GM03348 (cell line): ENCODE measurements at regions not wholly inside any gene's neighbourhood (a gene's known extent, or its start where the extent isn't known, plus 50 kb on each side); places are given as distances from the start of the nearest gene placed in this dataset.

Experiments
- DNase-seq: peaks from one replicate; pipeline ENCODE4 v3.0.0; 2012; ENCODE audit warnings: low spot score

DNA sequence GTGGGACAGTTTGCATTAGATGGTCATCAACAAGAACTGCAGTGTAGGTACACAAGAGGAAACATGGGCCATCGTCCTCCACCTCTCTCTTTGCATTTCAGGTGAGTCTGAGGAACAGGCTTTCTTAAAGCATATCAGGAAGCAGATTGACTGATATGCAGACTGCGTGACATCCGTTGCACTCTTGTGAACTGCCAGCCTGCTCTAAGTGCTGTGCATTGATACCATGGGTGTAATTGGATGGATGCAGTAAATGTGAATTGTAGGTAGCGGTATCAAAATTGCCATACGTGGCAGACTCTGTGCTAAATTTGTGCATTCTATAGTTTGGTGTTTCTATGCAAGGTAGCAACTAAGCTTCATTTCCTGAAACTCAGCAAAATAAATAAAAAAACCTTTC lies 1008.3 kb downstream of the EFNB2 start:
- DNase-seq: no peak

DNA sequence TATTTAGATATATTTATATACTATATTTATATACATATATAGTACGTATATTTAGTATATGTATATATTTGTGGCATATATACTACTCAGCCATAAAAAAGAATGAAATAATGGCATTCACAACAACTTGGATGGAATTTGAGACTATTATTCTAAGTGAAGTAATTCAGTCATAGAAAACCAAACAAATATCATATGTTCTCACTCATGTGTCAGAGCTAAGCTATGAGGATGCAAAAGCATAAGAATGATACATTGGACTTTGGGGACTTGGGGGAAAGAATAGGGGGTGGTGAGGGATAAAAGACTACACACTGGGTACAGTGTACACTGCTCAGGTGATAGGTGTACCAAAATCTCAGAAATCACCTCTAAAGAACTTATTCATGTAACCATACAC lies 1015.7 kb downstream of the EFNB2 start:
- DNase-seq: no peak

DNA sequence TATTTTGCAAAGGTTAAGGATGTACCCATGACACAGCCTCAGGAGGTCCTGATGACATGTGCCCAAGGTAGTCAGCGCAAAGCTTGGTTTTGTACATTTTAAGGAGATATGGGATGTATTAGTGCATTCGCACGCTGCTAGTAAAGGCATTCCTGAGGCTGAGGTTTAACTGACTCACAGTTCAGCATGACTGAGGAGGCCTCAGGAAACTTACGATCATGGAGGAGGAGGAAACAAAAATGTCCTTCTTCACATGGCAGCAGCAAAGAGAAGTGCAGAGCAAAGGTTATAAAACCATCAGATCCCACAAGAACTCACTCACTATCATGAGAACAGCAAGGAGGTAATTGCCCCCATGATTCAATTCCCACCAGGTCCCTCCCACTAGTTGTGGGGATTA lies 1017.4 kb downstream of the EFNB2 start:
- DNase-seq: no peak

DNA sequence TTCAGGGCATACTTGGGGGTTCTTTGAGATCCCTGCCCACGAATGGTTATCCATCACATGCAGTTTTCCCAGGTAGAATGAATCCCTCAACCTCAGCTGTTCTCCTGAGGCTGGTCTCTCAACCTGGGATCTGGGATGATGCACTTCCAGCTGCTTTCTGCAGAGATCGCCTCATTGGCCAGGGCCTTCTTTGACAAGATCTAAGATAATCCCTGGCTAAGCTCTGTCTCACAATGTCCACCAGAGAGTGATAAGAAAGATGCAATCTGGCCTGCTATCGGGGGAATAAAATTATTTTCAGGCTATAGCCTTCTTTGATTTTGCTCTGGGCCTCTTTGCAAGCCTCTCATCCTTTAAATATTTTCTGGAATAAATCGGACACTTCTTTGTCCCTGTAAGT lies 1021.1 kb downstream of the EFNB2 start:
- DNase-seq: no peak

DNA sequence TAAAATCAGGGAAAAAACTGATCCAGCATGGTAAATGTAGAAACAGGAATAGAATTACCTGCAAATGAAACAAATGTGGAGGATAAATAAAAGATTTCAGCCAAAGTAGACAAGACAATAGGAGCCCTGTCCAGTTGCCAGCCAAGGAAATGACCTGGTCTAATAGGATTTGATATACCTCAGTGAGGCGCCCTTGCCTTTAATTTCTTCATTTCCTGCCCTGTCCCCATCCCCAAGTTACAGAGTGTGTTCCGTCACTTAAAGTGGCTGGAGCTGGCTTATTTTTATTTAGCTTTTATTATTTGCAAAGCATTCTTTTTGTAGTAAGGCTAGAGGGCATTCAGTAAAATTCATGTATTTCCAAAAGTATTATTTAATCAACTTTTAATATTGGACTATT lies 1022.0 kb downstream of the EFNB2 start:
- DNase-seq: no peak

DNA sequence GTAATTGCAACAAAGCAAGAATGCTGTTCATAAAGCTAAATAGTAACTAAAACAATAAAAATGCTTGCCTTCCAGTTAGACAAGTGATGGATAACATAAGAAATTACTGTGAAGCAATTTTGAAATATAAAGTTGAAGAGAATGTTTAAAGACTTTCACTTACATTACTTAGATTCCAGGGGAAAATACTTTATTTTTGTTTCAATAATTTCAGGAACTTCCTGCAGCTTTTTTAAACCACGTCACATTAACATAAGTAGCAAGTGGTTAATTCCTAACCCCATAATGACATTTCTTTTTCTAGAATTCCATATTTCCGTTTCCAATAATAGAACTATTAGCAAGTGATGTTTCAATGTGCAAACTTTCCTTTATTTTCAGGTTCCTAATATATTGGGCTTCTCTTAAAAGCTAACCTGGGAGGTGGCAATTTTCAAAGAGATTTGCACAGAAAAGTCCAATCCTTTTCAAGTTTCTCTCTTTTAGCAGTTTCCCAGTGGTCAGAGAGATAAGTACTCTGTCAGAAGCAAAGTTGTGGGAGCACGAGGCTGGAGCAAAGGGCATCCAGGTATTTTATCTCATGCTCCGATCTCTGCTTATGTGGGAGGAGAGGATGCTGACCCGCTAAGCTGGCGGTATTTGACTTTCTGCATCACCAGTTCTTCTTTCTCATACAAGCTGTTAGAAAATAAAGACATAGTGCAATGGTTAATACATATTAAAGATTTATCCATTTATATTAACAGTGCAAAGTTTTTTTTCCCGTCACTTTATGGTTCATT lies 1025.3 kb downstream of the EFNB2 start:
- DNase-seq: no peak

DNA sequence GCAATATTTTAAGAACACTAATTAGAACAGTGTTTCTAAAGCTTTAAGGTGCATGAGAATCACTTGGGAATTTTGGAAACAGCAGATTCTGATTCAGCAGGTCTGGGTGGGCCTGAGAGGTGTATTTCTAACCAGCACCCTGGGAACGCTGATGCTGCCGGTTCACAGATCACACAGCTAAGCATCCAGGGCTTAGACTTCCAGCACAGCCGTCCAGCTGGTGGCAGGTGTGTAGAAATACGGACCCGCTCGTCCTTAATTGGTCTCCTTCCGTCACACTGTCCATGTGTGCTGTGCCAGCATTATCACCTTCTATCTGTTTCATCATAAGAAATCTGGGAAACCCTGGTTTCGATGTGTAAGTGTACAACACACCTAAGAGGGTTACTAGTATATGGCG lies 1029.0 kb downstream of the EFNB2 start:
- DNase-seq: no peak

DNA sequence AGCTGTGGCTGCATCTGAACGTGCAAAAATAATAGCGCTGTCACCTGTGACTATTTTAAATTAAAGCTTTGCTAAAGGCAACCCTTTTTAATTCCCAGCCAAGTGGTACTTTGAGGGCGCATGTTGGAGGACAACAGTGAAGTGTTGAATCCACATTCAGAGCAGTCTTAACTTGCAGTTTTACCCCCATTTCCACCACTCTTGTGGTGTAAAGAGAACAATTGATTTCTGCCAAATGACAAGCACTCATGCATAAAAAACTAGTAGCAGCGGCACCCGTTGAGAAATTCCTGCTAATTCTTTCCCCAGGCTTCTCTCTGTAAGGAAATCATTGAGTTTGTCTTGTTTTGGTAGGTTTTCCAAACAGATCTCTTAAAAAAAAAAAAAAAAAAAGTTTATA lies 1033.3 kb downstream of the EFNB2 start:
- DNase-seq: no peak

DNA sequence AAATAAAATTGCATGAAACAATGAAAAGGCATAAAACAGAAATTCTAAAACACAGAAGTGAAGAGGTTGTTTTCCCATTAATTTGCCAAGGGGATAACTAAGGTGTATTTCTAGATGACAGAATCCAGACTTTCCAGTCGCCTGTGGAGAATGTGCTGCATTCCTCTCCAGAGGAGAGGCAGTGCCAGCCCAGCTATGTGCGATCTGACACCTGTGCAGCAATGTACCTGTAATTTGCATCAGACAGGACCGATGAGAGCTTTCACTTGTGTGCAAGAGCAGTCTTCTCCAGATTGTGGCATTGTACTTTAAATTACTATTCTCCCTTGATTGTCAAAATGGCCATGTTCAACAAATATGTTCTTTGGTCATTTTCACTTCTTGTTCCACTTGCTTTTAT lies 1037.9 kb downstream of the EFNB2 start:
- DNase-seq: no peak

DNA sequence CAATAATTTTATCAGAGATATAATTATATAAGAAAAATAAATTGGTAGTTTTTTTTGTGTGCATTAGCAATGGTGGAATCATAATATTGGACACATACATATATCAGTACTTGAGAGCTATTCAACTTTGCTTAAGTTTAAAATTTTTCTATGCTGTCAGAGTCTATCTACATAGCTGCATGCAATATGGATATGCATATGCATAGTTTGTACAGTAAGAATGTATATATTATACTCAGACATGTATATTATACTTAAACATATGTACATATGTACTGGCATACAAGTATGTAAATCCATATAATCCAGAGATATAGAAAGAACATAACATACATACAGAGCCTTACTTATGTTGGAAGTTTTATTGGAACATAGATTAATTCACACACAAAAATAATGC lies 1043.2 kb downstream of the EFNB2 start:
- no peak for DNase-seq

DNA sequence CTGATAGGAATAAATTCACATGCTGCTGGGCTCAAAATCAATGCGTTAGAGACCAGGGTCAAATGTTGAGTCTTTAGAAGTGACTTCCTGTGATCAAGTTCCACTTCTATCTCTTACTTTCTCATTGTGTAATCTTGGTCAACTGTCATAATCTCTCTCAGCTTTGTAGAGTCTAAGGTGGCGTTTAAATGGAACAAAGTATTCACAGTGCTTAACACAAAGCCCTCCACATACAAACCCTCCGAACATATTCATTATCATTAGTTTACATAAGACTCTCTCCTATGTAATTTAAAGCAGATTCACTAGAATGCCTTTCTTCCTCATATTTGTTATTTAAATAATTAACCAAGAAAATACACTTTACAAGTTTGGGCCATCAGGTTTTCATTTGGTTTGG lies 1044.1 kb downstream of the EFNB2 start:
- no peak for DNase-seq

DNA sequence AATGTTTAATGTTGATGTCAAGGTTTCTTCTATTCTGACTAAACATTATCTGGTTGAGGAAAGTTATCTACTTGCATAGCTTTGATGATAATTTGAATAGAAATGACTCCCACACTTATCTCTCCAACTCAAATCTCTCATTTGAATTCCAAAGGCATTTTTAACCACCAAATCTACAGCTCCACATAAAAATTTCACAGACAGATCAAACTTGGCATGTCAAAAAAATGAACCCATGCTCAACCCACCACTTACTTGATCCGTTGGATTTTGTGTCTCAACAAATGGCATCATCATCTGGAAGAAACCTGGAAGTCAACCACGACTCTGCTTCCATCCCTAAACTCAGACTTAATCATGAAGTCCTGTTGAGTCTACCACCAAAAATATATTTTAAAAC lies 1050.4 kb downstream of the EFNB2 start:
- DNase-seq: no peak

DNA sequence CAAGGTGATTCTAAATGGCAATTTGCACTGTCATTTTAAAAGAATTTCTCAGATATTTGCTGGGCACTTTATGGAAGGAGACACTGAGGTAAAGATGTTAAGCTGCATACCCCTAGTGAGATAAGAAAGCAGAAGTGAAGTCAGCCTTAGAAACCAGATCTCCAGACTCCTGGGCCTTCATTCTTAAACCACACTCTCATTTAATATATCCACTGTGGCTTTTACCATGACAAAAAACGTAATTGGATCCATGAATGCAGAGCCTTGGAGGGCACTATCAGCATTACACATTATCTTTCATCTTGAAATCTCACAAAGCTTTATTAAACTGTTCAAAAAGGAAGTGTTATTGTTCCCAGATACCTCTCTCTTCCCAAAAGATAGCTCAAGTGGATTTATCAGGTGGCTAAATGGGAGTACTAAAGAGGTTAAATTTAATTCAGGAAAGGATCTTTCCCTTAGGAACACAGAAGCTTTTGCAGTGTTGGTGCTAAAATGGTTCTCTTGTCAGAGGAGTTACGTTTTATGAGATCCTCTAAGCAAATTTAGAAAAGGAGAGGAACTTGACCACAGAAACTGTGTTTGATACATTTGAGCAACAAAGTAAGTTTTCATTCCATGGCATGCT lies 1060.4 kb downstream of the EFNB2 start:
- no peak for DNase-seq

DNA sequence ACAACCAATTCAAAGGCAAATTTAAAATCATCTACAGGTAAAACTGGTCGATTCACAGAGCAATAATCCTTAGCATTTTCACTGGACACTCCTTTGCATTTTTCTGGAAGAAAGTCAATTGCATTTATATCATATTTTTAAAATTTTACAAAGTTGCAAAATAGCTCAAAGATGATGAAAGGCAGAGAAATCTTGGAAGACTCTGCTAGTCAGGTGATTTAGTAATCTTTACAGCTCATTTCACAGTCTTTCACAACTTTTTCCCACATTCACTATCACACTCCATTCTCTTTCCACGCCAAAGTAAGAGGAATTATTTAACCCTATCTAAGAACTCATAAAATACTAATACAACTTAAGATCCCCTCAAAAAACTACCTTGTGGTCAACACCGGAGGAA lies 1063.8 kb downstream of the EFNB2 start:
- no peak for DNase-seq

DNA sequence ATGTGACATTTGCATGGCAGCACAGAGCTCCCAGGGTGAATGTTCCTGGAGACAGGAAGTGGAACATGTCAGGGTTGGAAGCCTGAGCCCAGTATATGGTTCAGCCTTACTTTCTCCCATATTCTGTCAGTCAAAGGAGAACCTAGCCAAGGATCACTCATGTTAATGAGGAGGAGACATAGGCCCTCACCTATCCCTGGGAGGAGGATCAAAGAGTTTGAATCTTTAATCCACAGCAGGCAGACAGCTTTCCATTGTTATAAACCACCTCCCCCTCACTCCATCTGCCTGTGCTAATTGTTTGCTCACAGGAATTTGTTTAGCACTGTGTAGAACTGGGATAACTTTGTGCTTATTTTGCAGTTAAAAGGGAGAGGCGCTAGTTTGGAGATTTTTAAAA lies 1069.1 kb downstream of the EFNB2 start:
- DNase-seq: no peak

DNA sequence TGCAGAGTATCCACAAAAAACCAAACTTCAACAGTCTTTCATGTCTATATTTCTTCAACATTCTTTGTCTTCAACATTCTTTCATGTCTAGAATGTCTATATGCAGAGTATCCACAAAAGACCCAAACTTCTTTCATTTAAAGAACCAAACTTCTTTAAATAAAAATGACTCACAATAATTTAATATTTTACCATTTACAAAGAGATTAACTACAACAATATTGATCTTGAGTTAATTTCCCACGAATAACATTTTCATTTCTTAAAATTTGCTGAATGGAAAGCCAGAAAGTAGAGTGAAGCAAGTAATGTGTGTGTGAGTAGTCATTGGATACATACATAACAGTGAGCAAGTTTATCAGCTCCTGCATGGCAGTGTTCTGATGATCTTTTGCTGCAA lies 1069.7 kb downstream of the EFNB2 start, which contains the start of gene DAOA:
DAOA (plus strand) TSS at position 301 of the 400 bp plus-strand sequence.
- DNase-seq: no peak

DNA sequence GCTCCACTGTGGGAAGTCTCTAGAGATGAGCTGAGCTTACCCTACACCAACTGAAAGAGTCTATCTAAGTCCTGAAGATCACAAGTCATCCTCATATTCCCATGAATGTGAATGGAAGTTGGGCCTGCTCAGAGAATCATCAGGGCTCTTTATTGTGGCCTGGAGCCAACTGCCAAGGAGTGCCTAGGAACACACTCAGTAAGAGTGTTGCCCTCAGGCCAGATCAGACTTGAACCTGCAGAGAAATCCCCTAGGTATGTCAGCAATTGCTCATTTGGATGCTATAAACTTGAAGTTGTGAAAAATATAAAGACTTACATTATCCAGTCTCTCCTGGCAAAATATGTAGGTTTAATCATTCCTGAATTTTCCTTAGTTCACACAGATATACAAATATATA lies 1070.2 kb downstream of the EFNB2 start:
- DNase-seq: no peak

DNA sequence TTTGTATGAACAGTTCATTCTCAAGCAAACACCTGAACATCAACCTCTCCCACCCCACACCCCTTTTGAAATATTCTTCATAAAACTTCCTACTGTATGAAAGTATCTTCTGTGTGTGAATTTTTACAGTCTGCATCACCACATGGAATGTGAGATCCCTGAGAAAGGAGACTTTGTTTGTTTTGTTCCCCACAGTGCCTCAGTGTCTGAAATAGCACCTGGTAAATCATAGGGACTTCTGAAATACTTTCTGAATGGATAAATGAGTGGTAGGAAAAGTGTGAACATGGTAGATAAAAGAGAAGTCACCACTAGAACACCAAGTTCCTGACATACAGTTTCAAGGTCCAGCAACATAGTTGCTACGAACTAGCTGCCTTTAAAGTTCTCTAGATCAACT lies 1071.2 kb downstream of the EFNB2 start:
- no peak for DNase-seq

DNA sequence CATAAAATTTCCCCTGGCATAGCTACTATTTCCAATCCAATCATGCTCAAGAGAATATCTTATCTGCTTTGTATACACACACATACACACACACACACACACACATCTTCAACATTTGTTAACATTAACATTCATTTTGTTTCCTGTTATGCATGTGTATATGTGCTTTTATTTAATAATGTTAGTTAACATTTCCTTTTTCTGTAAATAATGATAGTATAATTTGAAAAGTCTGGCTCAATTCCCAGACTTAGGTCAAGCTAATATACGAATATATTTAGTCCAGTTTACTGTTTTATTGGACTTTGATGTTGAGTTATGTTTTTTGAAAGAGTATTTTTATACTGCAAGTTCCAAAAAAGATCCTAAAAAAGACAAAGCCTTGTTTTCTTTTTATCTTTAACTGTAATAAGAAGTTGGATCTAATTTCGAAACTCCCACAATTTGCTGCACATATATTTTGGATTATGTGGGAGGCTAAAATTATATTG lies 1072.4 kb downstream of the EFNB2 start:
- no peak for DNase-seq

DNA sequence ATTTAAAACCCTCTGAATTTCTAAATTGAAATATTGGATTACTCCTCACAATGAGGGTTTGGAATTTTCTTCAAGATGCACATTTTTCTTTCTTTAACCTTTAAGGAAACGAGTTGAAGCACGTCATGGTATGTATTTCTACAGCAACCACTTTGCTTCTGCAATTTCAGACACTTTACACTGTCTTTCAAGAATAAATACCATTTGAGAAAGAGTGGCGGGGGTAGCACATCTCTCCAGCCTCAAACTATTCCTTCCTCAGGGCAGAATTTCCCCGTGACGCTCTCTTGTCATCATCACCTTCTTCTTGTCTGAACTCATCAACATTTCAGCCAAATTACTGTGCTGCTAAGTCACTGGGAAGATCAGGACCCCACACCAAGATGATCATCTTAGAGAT lies 1073.4 kb downstream of the EFNB2 start:
- DNase-seq: no peak

DNA sequence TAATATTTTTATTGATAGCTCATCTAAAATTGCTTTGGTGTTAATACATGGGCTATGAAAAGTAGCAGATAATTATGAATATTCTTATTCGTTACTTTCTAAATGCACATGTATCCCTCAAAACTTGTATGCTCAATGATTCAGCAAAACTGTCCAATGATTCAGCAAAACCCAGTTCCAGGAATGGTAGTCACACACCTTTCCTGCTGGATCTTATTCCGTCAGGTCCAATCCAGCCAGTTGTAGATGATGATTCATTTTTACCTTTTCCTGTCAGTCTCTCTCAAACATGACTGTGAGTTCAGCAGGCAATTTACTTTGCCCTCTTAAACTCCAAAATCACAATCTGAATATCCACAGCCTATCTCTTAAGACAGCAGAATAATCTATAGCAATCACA lies 1082.6 kb downstream of the EFNB2 start:
- DNase-seq: no peak

DNA sequence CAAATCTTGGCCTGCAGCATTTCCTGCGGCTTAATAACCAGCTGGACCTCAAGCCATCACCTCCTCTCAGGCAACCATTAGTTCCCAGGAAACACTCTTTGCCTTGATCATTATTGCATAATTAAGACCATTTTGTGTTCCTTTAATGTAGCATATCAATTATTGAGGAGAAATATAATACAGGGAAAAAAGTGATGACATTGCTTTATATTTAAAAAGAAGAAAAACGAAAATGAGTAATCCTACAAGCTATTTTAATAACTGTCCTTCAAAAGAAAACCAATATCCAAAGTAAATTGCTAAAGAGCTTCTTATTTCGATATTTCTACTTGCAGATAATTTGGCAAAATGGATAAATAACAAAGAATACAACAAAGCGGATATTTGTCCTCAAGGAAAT lies 1084.7 kb downstream of the EFNB2 start:
- DNase-seq: no peak

DNA sequence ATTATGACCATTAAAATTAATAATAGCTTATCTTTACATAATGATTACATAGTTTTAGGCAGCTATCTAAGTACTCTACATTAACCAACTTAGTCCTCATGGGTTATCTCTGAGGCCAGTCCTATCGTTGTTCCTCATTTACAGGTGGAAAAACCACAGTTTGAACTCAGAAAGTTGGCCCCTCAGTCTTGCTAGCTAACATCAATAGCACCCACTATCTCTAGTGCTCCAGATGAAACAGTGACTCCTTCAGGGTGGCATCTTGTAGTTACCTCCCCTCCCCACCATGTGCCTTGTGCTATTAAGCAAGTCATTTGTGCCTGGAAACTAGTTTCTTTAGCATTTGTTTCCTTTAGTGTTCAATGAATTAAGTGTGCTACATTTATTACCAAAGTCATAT lies 1086.7 kb downstream of the EFNB2 start:
- DNase-seq: no peak

DNA sequence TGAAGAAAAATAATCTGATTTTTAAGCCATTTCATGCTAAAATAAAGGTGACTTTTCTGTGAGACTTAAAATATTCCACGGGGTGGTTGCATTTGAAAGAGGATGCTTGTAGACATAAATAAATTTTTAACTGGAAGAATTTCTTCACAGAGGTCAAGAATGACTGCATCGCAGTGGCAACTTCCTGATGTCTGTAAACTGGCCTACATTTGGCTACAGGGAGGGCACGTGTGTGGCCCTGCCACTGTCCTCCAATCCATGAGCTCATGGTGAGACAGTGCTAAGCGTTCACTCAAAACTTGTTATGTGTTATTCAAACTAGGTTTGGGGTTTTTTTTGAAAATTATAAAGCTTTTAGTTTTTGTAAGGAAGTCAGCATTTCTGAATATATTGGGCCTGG lies 1089.3 kb downstream of the EFNB2 start:
- DNase-seq: no peak
